SK-N-DZ (cell line): ENCODE measurements at regions not wholly inside any gene's neighbourhood (a gene's known extent, or its start where the extent isn't known, plus 50 kb on each side); places are given as distances from the start of the nearest gene placed in this dataset.
"Not testable (repeated sequence)": the region's sequence is repeated elsewhere in the genome, so short reads cannot be mapped to it uniquely, and the experiment has no call there.

Experiments used
- DNase-seq: peaks from one replicate; pipeline ENCODE4 v3.0.0-alpha.2; 2015; ENCODE audit warnings: low spot score

GRCh38 chr2:132272713-132273112 is 111.0 kb upstream of the ANKRD30BL start:
- DNase-seq: no peak

DNA sequence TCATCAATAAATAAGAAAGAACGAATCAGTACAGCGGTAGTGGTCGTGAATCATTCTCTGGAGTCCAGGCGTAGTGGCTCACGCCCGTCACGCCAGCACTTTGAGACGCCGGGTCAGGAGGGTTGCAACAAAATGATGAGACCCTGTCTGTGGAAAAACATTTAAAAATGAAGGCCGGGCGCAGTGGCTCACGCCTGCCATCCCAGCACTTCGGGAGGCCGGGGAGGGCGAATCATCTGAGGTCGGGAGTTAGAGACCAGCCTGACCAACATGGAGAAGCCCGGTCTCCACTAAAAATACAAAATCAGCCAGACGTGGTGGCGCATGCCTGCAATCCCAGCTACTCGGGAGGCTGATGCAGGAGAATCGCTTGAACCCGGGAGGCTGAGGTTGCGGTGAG is 111.8 kb upstream of the ANKRD30BL start:
- not testable (repeated sequence) for DNase-seq

DNA sequence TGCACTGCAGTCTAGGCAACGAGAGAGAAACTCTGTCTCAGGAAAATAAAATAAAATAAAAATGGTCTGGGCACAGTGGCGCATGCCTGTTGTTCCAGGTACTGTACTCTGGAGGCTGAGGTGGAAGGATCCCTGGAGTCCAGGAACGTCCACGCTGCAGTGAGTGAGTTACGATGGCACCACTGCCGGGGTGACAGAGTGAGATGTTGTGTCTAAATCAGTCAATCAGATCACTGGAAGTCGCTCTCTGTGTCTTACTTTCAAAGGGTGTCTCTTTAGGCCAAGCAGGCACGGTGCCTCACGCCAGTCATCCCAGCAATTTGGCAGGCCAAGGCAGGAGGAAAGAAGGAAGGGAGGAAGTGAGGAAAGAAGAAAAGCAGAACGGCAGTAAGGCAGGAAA is 112.2 kb upstream of the ANKRD30BL start:
- no peak for DNase-seq

DNA sequence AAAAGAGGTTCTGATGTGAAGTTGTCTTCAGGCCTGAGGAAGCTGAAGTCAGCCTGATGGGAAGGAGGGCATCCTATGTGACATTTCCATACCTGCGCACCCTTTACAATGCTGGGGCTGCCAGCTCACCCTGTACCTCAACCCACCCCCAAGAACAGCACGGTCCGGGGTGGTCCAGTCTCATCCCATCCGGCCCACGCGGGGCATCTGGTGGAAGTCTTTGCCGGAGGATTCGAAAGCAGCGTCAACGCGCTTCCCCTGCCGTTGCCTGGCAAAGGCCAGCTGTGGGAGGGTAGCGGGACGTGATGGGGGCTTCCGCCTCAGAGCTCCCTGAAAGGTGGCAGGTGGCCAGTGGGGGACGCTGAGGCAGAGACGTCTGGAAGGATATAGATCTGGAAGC is 113.6 kb upstream of the ANKRD30BL start:
- no peak for DNase-seq

- DNase-seq: no peak
Observed at GRCh38 chr2:132276571-132276981, 114.8 kb upstream of the ANKRD30BL start.

GRCh38 chr2:132278267-132278666 is 116.5 kb upstream of the ANKRD30BL start:
- no peak for DNase-seq

DNA sequence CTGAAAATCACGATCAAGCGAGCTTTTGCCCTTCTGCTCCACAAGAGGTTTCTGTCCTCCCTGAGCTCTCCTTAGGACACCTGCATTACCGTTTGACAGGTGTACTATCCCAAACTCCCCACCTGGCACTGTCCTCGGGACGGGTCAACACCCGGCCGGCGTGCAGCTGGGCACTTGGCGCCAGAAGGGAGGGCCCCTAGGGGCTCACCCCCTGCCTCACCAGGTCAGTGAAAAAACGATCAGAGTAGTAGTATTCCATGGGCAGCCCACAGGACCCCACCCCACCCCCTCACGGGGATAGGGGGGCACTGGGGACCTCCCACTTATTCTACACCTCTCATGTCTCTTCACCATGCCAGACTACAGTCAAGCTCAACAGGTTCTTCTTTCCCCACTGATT is 117.6 kb upstream of the ANKRD30BL start:
- DNase-seq: no peak

GRCh38 chr2:132279930-132280615 is 118.3 kb upstream of the ANKRD30BL start:
- DNase-seq: no peak

DNA sequence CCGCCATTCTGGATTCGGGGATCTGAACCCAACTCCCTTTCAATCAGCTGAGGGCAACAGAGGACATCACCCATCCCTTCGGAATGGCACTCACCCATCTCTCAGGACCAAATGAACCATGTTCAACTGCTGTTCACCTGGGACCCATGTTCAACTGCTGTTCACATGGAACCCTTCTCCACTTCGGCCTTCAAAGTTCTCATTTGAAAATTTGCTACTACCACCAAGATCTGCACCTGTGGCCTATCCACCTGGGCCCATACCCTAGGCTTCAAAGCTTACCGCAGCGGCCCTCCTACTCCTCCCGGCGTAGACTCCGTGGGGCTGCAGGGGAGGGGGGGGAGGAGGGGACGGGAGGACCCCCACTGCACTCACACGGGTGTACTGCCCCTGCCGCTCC is 119.2 kb upstream of the ANKRD30BL start:
- DNase-seq: no peak

GRCh38 chr2:132282104-132282503 is 120.4 kb upstream of the ANKRD30BL start:
- not testable (repeated sequence) for DNase-seq

- DNase-seq: no peak
Observed at GRCh38 chr2:132282911-132283310, 121.2 kb upstream of the ANKRD30BL start.

DNA sequence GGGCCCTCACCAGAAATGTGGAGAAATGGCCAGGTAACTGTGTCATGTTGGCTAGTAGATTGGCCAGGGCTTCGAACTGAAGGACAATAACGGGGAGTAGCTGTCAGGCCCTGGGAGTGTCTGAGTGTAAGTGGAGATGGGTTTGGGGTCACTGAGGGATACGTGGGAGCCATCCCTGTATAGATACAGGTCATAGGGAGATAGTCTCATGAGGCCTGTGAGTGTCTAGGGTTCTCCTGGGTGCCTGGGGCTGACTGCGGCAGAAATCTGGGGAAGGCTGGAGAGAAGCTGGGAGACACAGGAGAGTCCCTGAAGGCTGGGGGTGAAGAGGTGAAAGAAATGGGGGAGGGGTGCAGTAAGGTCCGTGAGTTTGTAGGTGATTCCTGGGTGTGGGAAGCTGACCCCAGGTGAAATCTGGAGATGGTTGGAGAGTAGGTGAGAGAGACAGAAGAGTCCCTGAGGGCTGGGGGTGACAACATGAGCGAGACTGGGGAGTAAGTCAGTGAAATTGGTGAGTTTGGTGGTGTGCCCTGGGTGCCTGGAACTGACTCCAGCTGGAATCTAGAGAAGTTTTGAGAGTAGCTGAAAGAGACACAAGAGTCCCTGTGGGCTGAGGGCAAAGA is 124.6 kb upstream of the ANKRD30BL start:
- not testable (repeated sequence) for DNase-seq

DNA sequence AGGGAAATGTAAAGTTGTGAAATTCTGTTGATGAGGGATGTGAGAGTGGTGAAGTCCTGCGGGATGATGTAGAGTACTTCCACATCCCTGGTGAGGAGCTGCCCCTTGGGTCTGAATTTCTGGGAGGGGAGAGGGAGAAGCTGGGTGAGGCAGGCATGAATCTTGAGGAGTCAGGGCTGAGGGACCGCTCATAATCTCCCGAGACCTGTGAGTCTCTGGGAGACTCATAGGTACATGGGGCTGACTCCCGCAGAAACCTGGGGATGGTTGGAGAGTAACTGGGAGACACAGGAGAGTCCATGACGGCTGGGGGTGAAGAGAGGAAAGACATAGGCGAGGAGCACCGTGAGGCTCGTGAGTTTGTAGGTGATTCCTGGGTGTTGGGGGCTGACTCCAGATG is 126.2 kb upstream of the ANKRD30BL start:
- not testable (repeated sequence) for DNase-seq

DNA sequence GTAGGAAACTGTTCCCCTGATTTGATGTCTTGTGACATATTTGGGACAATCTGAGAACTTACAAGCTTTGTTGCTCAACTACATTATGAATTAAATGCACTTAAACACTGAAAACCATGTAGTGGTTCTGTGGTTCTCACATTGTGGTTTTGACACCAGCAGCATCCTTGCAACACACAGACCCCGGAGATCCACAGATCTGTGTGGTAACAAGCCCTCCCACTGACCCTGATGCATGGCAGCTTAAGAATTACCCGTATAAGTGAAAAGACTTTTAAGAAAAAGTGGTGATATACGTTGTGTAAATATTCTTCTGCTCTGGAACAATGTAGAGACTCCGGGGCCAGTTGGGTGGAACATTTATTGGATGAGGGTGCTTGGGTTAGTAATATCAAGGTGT is 127.4 kb upstream of the ANKRD30BL start:
- DNase-seq: not testable (repeated sequence)

DNA sequence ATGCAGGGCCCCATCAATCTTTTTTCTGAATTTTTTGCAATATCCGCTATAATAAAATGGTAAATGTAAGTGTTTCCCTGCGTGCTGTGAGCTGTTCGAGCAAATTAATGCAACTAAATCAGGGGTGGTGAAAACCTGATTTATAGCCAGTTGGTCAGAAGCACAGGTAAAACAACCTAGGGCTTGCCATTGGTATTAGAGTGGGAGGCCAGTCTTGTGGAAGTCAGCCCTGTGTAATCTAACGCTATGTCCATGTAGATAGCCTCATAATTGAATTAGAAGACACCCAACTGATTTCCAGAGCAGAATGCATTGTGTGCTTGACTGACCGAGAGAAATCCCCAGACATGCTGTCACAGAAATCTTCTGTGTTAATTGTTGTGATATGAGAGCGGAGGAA is 126.8 kb upstream of the GPR39 start:
- not testable (repeated sequence) for DNase-seq

DNA sequence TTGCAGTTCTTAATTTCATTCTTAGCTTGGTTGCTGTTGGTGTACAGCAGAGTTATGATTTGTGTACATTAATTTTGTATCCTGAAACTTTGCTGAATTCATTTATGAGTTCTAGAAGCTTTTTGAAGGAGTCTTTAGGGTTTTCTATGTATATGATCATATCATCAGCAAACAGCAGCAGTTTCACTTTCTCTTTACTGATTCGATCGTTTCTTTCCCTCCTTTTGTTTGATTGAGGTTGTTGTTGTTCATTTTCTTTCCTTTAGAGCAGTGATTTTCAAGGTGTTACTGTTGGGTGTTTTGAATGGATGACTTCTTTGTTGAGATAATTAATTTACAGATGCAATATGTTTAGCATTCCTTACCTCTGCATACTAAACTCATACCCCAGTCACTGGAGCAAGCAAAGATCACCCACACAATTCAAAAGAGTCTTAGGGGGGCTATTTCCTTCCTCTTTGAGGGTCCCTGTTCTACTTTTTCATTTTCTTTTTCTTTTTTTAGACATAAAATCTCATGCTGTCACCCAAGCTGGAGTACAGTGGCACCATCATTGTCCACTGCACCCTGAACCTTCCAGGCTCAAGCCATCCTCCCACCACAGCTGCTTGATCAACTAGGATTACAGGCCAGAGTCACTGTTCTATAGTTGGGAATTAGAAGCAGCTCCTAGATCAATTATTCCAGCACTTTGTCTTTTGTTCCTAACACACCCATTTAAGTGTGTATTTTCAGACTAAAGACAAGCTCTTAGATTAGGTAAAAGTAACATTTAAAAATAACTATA is 115.8 kb upstream of the GPR39 start:
- not testable (repeated sequence) for DNase-seq

GRCh38 chr2:132304661-132305380 is 111.8 kb upstream of the GPR39 start:
- not testable (repeated sequence) for DNase-seq

- not testable (repeated sequence) for DNase-seq
Observed at GRCh38 chr2:132307613-132308198, 108.9 kb upstream of the GPR39 start.

- not testable (repeated sequence) for DNase-seq
Observed at GRCh38 chr2:132309203-132309602, 107.4 kb upstream of the GPR39 start.

GRCh38 chr2:132315546-132315945 is 101.1 kb upstream of the GPR39 start:
- not testable (repeated sequence) for DNase-seq

DNA sequence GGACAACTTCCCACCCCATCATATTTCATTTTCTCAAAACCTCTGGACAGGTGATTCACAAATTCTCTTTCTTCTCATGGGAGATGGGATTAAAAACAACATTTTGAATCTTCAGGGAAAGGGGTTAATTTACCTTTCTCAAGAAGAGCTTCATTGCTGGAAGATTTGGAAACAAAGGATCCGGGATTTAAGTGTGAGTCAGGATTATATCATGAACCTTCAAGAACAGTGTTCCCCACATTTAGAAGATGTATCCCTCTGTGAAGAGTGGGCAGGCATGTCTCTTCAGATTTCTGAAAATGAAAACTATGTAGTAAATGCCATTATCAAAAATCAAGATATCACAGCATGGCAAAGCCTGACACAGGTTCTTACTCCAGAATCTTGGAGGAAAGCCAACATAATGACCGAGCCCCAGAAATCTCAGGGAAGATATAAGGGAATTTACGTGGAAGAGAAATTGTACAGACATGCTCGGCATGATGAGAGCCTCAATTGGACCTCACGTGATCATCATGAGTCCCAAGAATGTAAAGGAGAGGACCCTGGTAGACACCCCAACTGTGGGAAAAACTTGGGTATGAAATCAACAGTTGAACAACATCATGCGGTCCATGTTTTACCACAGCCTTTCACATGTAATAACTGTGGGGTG is 99.5 kb upstream of the GPR39 start:
- not testable (repeated sequence) for DNase-seq
